Activated naive CD4-positive, alpha-beta T cell (primary cell): ENCODE measurements at regions not wholly inside any gene's neighbourhood (a gene's known extent, or its start where the extent isn't known, plus 50 kb on each side); places are given as distances from the start of the nearest gene placed in this dataset.

Experiments
- DNase-seq, 4 experiments: peaks; one replicate each; lab custom pipeline; 2025; lab: John Stamatoyannopoulos, UW

DNA sequence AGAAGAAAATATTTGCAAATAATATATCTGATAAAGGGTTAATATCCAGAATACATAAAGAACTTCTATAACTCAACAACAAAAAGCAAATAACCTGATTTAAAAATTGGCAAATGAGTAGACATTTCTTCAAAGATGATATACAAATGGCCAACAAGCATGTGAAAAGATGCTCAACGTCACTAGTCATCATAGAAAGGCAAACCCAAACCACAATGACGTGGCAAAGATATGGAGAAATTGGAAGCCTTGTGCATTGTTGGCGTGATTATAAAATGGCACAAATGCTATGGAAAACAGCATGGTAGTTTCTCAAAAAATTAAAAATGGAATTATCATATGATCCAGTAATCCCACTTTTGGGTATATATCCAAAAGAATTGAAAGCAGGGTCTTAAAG lies 466.3 kb downstream of the TBC1D22A start:
- no peak for DNase-seq

DNA sequence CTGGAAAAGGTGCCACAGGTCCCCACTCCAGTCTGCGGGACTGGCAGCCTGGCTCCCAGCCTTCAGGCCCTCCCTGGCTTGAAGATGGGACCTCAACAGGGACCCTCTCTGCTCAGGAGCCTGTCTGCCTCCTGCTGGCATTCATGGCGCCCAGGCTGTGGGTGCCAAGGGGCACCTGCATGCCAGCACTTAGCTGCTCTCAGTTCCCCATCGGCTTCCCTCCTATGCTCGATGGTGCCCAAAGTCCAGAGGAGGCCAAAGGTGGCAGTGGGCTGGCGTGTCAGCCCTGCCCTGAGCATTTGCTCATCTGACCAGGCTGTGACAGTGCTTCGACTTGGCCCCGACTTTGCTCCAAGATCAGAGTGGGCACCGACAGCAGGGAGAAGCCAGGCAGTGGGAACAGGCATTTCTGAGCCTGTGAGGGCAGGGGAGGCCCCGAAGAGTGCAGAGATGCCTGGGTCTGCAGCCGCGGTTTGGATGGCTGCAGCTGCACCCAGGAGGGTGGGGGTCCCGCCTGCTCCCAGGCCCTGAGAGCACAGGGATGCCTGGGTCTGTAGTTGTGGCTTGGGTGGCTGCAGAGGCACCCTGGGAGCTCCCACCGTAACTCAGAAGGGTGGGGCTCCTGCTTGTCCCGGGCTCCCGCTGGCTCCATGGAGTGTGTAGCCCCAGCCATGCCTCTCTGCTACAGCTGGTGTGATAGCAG lies 463.6 kb downstream of the TBC1D22A start:
- no peak for DNase-seq

DNA sequence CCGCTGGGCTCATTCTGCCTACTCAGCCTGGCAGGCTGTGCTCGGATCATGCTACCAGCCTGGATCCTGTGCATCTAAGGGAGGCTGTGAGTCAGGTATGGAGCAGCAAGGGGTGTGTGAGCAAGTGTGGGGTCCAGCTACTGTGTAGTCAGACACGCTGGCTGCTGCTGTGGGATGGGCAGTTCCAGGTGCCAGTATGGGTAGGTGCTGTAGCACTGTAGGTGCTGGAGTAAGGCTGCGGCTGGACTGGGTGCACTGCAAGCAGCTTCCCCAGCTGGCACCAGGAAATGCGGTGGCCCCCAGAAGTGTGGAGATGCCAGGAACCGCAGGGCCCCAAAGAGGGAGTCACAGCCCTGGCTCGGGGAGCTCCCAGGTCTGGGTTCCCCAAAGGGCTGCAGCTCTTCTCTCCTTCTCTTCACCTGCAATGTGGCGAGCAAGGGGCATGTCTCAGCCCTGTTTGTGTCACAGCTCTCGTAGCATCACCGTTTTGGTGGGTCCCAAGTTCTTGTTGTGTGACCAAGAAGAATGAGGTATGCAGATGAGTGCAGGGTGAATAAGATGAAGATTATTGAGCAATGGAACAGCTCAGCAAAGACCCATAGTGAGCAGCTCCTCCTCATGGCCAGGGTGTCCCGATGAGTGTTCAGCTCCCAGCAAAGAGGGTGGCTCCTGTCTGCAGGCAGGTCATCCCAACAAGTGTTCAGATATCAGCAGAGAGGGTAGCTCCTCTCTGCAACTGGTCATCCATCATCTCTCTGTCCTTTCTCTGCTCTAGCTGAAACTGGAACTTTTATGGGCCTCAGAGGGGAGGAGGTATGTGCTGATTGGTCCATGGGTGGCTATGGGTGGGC lies 462.9 kb downstream of the TBC1D22A start:
- no peak for DNase-seq
